Uterus (tissue), 3 donors: ENCODE measurements at regions not wholly inside any gene's neighbourhood (a gene's known extent, or its start where the extent isn't known, plus 50 kb on each side); places are given as distances from the start of the nearest gene placed in this dataset.

ENCODE experiments used
- DNase-seq, 2 donors: peaks; one replicate each; pipeline ENCODE4 v3.0.0-alpha.2; 2019 to 2020
- H3K27ac ChIP-seq, 2 donors: fragments of 200-600 bp; sonication (generic); 1 replicate in 1 of 2; 2 replicates in 1 of 2; pipeline ENCODE4 v1.5.1; 2016 to 2018
- H3K27me3 ChIP-seq, 2 donors: fragments of 200-600 bp; sonication (generic); one replicate each; pipeline ENCODE4 v1.5.1; 2018 to 2019; ENCODE audit warnings: control low read depth in 1 of 2
- H3K36me3 ChIP-seq, 2 donors: fragments of 200-600 bp; sonication (generic); one replicate each; pipeline ENCODE4 v1.5.1; 2019; ENCODE audit warnings: control low read depth in 1 of 2
- H3K4me1 ChIP-seq, 2 donors: fragments of 200-600 bp; sonication (generic); one replicate each; pipeline ENCODE4 v1.5.1; 2018 to 2019; ENCODE audit warnings: control low read depth in 1 of 2
- H3K4me3 ChIP-seq, 2 donors: fragments of 200-600 bp; sonication (generic); 1 replicate in 1 of 2; 2 replicates in 1 of 2; pipeline ENCODE4 v1.5.1; 2018 to 2019; ENCODE audit warnings: mild to moderate bottlenecking in 1 of 2
- H3K9me3 ChIP-seq, 2 donors: fragments of 200-600 bp; sonication (generic); one replicate each; pipeline ENCODE4 v1.5.1; 2019; ENCODE audit warnings: control low read depth in 1 of 2
- CTCF ChIP-seq, 4 experiments: fragments of 200-600 bp in 2 of 4; fragments of 450-650 bp in 2 of 4; sonication (generic) in 2 of 4; IDR thresholded peaks; one replicate each; pipeline ENCODE4 v1.5.1; 2016 to 2019; ENCODE audit warnings: antibody characterized with exemption in 4 of 4, mild to moderate bottlenecking in 2 of 4, moderate library complexity in 1 of 4
- POLR2A ChIP-seq, 2 donors: fragments of 450-650 bp; IDR thresholded peaks; one replicate each; pipeline ENCODE4 v1.6.1; 2016; ENCODE audit warnings: antibody characterized with exemption in 2 of 2, mild to moderate bottlenecking in 1 of 2, moderate library complexity in 1 of 2
- intact Hi-C: fragments of 100-400 bp; cut with DNase I; formaldehyde crosslinking; loops from one replicate; pipeline ENCODE4 v1.15.1; 2023; ENCODE audit warnings: low total_unique reads
- donor health status: DM: yes; HTN: yes; CAD: no.

DNA sequence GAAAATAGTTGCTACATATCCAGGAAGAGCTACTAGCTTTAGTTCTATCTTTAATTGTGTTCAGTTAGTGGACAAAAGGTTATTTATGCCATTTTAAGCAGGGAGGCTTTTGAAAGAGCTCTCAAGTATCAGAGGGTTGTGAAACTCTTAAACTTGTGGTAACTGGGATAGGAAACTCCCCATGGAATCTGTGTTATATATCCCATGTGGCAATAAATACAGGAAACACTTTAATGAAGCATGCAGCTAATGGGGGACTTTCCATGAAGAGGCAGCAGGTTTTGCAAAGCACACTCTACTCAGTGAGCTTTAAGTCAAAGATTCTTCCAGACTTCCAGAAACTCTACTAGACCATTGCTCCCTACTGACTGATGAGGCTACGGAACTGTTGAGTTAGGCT, 805.0 kb upstream of the C9orf72 start:
- Histone ChIP-seq H3K27ac (no peak overlapping the region), H3K9me3 (no peaks in the 10 kb centered on the region), H3K36me3 (no peaks in the 10 kb centered on the region), H3K27me3 (no peaks in the 10 kb centered on the region), H3K4me3 (no peak overlapping the region), H3K4me1 (no peaks in the 10 kb centered on the region)
- TF ChIP-seq POLR2A (IDR thresholded peaks at IDR 0.05) (no peak), CTCF (IDR thresholded peaks at IDR 0.05) (no peak)
- no peak for DNase-seq
- intact Hi-C loops = no loop called here

GRCh38 chr9:28379082-28379481, 805.8 kb upstream of the C9orf72 start:
- Histone ChIP-seq H3K9me3 (no peaks in the 10 kb centered on the region), H3K4me1 (no peaks in the 10 kb centered on the region), H3K27me3 (no peaks in the 10 kb centered on the region), H3K36me3 (no peaks in the 10 kb centered on the region), H3K27ac (no peak overlapping the region), H3K4me3 (no peak overlapping the region)
- intact Hi-C loops = no loop called here
- DNase-seq = no peak
- TF ChIP-seq POLR2A (IDR thresholded peaks at IDR 0.05) (no peak), CTCF (IDR thresholded peaks at IDR 0.05) (no peak)

DNA sequence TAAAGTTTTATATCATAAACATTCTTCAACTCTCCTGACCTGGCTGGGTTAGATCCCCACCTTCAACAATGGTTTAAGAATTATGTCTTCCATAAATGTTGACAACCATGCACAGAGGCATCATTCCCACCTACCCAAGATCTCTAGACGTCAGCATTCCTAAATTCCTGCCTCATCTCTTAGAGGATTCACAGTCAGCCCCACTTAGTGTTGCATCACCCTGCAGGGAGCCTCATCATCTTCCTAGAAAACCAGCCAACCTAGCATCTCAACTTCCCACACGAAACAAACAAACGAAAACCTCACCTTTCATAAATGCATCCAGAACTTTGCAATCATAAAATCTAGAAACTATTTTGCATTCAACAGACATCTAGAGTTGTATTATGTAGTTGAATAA, 816.1 kb upstream of the C9orf72 start:
- no peak for DNase-seq

DNA sequence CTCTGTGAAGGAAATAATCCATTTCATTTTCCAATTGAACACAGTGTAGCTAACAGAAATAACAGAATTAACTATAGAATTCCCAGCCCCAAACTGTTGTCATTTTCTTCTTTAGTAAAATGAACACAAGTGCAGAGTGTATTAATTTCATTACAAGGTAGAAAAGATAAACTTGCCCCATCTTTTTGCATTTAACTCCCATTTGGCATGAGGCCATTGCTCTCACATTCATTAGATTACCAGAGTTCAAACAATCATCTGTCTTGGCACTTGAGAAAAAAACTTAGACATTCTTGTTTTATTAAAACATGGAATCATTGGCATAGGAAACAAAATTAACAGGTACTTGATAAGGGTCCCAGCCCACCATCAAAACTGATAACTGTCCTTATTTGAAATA, 821.5 kb upstream of the C9orf72 start:
- no peaks in the 10 kb centered on the region for H3K4me1 ChIP-seq
- H3K36me3 ChIP-seq = no peaks in the 10 kb centered on the region
- no peak overlapping the region for H3K4me3 ChIP-seq
- H3K27me3 ChIP-seq = no peaks in the 10 kb centered on the region
- no peak for DNase-seq
- intact Hi-C loops = no loop called here
- TF ChIP-seq CTCF (IDR thresholded peaks at IDR 0.05) = no peak
- TF ChIP-seq POLR2A (IDR thresholded peaks at IDR 0.05) = no peak
- H3K27ac ChIP-seq = no peak overlapping the region
- no peaks in the 10 kb centered on the region for H3K9me3 ChIP-seq

More for the DNA sequence above, 816.1 kb upstream of the C9orf72 start:
- intact Hi-C loops = no loop called here
- Histone ChIP-seq H3K36me3 (no peaks in the 10 kb centered on the region), H3K4me1 (no peaks in the 10 kb centered on the region), H3K9me3 (no peaks in the 10 kb centered on the region), H3K27ac (no peak overlapping the region), H3K27me3 (no peaks in the 10 kb centered on the region), H3K4me3 (no peak overlapping the region)
- TF ChIP-seq CTCF (IDR thresholded peaks at IDR 0.05) (no peak), POLR2A (IDR thresholded peaks at IDR 0.05) (no peak)

DNA sequence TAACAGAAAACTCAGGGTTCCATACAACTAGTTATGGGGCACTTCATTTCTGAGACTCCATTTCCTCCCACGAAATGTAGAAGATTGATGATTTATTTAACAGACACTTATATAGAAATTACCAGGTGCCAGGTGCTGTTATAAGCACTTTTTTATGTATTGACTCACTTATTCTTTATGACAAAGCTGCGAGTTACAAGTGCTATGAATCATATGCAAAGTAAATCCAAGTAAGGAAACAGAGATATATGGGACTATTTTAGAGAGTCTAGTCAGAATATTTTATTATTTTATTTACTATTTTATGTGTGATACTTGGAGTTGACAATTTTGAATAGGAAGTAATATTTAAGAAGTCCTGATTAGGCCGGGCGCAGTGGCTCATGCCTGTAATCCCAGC, 822.8 kb upstream of the C9orf72 start:
- H3K27me3 ChIP-seq = no peaks in the 10 kb centered on the region
- H3K27ac ChIP-seq = no peak overlapping the region
- no peaks in the 10 kb centered on the region for H3K4me1 ChIP-seq
- intact Hi-C loops = no loop called here
- H3K9me3 ChIP-seq = no peaks in the 10 kb centered on the region
- DNase-seq = no peak
- H3K36me3 ChIP-seq = no peaks in the 10 kb centered on the region
- no peak overlapping the region for H3K4me3 ChIP-seq
- TF ChIP-seq CTCF (IDR thresholded peaks at IDR 0.05) = no peak
- no peak for TF ChIP-seq POLR2A (IDR thresholded peaks at IDR 0.05)
